NCI-H1092 treated with DMSO at 0.1 percent for 48 hours (cell line): ENCODE measurements at regions not wholly inside any gene's neighbourhood (a gene's known extent, or its start where the extent isn't known, plus 50 kb on each side); places are given as distances from the start of the nearest gene placed in this dataset.
A peak's percentile ranks its signal among the peaks of the same experiment; 100 is the strongest.
"Not testable (repeated sequence)": the region's sequence is repeated elsewhere in the genome, so short reads cannot be mapped to it uniquely, and the experiment has no call there.

ENCODE experiments used
- DNase-seq: peaks from one replicate; lab custom pipeline; 2025; lab: John Stamatoyannopoulos, UW

DNA sequence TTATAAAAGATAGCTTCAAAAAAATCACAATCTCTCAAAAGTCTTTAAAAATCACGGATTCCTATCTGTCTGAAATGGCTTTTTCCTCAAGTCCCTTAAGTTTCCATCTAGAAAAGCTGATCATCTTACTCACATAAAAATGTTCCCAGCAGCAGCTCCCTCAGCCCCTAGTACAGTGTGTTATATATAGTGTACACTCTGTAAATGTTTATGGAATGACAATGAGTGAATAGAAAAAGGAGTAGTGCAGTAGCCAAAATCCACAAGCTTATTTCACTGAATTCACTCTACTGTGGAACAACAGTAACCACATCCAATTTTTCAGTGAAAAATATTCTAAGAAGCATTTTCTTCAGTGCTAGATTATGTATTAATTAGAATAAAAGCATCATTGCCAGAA lies 609.4 kb downstream of the DTWD2 start:
- DNase-seq: no peak

DNA sequence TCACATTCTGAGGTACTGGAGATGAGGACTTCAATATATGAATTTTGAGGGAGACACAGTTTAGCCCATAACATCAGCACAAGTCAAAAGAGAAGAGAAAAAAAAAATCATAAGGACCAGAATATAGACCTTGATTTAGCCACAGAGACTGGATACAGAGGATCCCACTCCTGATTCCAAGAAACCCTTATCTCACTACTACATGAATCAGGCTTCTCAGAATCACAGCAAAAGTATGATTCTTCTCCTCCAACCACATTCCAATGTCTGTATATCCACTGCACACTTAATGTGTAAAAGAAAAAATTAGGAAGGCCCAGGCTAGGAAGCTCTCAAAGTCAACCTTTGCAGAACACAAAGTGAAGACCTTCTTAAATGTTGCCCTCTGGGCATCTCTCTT lies 610.9 kb downstream of the DTWD2 start:
- DNase-seq: no peak

DNA sequence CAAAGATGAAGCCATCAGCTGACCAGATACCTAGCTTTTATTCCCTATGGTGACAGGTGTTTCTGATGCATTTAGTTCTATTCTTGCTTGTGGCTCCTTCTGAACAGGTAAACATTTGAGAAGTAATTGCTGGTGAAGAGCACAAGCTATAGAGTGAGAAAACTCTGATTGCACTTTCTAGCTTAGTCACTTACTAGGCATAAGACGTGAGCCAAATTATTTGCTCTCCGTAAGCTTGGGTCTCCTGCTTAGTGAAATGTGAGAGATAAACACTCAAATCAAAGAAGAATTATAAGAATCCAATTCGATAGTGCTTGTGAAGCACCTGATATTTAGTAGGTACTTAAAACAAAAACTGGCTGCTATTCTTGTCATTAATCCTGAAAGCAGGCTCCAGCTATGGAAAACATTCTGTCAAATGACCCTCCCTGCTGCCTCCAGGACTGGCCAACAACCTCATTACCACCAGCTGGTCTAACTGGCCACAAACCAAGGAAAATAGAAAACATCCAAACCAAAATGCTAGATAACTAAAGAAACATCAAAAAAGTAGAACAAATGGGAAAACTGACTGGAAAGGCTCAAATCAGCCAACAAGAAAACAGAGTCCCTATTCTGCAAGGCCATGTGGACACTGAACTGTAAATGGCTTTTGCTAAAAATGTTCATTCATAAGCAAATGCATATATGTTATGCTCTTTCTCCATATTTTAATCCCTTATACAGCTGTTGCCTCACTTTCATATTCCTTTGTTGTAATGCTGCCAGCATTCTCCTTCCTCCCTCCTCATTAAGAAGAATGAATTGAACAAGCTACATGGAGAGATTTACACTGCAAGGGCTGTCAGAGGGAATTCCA lies 616.1 kb downstream of the DTWD2 start:
- DNase-seq: peak; percentile 17

DNA sequence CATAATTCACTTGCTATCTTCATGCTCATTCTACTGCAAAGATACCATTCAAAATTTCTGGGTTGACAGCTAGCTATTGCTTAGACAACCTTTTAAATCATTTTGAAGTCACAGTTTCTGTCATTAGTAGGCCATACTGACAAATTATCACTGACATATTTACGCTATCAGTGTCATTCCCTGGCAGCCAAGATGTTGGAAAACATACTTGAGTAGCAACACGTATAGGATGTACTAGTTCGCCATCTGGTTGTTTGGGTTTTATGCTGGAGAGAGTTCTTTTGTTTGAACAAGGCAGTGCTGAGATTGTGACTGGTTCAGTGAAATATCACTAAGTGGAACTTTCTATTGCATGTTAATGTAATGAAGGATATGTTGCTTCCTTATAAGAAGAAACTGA lies 621.9 kb downstream of the DTWD2 start:
- DNase-seq: no peak

DNA sequence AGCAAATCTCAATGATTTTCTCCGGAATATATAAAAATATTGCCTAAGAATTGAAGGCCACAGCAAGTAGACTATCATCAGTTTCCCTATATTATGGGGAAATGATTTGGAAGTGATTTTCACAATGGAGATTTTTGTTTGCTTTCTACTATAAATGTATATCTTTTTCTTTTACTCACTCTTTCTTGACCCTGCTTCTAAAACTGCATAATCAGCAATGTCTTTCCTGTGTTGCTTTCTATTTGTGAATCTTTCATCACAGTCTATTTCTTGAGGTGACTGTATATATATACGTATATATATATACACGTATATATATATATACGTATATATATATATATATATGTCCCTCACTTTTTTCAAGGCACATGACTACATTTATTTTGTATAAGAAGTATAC lies 622.6 kb downstream of the DTWD2 start:
- DNase-seq: no peak

DNA sequence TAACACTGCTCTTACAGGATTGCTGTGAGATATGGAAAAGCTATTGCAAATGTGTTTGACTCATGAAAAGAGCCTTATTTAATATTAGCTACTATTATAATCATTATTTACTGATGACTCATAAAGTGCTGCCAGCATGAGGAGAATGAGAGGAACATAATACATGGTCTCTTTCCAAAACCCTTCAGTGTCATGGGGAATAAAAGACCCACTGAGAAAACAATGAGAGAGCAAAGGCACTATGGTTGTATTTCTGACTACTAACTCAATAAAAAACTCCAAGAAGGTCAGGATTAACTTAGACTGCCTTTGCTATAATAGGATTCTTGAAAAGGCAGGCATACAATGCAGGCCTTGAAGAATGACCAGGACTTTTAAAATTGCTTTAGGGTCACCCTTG lies 633.5 kb downstream of the DTWD2 start:
- DNase-seq: no peak

DNA sequence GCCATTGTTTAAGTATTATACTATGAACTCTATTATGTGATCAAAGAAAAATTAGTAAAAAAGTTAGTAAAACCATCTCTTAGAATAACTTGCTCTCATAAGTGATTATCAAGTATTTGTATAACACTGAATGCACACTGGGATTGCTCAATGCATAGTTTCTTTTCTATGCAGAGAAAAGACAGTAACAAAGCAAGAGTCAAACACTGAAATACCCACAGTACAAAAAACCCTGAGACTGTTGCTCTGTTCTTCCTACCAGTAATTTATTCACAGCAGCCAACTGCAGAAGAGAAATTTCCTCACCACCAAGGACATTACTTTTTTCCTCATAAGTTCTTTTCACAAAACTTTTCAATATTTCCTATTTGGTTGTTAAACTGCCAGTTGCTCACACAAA lies 634.4 kb downstream of the DTWD2 start:
- DNase-seq: no peak

DNA sequence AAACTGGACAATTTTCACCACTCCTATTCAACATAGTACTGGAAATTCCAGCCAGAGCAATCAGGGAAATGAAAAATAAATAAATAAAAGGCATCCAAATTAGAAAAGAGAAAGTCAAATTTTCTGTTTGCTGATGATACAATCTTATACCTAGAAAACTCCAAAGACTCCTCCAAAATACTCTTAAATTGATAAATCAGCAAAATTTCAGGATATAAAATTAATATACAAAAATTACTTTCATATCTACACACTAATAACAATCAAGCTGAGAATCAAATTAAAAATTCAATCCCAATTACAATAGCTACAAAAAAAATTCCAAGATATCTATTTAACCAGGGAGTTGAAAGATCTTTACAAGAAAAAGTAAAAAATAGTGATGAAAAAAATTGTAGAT lies 651.9 kb downstream of the DTWD2 start:
- DNase-seq: no peak

DNA sequence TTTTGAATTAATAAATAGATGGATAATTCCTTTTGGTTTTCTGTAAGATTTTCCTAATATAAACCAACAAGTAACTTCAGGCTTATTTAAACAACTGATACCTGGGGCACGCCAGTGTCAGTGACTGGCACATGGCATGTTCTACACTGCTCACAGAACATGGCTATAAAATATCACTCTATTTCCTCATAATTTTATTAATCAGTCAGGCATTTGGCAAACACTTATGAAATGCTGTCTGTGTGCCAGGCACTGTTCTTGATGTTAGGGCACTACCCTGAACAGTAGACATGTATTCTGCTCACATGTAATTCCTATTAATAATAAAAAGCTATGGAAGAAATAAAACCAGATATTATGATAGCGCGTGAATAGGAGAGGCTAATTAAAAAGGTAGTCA lies 661.0 kb downstream of the DTWD2 start:
- no peak for DNase-seq

DNA sequence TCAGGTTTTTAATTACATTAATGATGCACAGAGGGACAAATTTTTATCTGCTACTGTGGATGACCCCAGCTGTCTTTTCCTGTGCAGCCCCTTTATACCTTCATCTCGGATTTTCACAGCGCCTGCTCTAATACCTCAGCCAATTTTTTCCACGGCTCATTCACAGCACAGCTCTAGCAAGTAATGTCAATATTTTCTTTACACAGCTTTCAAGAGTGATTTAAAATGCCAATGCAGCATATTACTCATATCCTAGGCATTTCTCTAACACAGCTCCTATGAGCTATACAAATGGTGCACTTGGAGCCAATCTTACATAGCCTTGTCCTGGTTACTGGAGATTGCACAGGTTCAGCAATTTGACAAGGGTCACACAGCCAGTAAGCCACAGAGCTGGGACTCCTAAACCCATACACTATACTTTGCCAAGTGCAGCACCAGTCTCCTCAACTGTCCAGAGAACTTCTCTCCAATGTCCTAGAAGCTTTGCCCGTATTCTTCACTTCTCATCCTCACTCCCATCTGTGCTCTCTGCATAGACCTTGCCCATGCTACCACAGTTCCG lies 661.8 kb downstream of the DTWD2 start:
- DNase-seq: no peak

DNA sequence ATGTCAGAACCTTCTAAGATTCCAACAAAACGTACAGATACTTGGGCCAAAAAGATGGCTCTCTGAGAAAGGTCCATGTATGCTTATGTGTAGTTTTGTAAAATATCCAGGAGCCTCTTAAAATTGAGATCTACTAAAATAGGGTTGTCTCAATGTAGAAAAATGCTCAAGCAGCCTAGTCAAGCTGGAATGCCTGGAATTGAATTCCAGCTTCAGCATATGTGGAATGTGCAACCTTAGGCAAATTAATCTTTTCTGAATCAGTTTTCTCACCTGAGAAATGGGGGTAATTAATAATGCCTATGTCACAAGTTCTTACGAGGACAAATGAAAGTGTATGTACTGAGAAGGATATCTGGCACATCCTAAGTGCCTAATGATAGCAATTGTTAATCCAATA lies 662.4 kb downstream of the DTWD2 start:
- DNase-seq: no peak

DNA sequence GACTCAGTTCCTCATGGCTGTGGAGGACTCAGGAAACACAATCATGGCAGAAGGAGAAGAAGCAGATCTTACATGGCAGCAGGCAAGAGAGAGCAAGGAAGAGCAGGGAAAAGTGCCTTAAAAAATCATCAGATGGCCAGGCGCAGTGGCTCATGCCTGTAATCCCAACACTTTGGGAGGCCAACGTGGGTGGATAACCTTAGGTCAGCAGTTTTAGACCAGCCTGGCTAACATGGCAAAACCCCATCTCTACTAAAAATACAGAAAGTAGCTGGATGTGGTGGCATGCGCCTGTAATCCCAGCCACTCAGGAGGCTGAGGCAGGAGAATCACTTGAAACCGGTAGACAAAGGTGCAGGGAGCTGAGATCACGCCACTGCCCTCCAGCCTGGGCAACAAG lies 664.6 kb downstream of the DTWD2 start:
- DNase-seq: not testable (repeated sequence)

DNA sequence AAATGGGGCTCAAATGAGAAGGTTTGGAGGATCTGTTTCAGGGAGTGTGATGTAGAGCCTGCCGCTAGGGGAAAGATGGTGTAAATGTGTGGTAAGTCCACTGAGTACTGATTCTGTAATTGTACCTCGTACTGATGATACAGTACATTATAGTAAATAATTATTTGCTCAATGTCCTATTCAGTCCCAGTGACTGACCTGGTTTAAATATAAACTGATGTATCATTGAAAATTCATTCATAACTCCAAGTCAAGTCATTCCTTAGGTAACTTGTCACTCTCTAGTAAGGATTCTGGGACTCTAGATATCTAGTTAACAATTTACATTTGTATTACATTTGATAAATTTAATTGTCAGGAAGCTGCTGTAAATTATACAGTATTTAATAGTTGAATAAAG lies 667.3 kb downstream of the DTWD2 start:
- DNase-seq: no peak

DNA sequence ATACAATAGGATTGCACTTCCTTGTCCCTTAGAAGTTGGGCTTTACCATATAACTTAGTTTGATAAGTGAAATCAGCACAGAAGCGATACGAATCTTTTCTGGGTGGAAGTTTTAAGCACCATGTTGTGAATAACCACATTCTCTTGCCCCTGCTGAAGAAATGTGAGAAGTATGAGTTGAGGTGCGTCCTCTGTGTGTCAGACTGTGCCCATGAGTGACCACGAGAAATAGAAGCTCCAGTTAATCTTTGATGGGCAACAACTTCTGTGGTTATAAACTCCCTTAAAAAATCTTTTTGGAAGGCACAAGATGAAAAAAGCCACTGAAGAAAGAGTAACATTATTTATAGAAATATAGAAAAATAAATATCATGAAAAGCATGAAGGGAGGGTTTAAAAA lies 668.2 kb downstream of the DTWD2 start:
- DNase-seq: no peak

DNA sequence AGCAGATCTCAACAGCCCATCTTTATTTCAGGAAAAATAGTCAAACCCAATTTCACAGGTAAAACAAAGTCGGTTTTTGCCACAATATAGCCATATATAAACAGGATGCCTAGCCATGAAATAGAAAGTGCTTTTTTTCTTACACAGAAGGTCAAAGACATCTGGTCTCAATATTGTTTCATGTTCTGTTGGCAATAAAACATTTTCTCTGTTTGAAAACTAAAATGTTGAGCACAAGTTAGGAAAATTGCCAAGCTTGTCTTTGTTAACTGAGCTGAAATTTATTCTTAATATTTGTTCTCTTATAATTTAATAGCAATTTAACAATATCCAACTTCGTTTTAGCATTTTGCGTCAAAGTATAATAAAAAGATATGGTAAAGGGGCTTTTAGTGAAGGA lies 673.4 kb downstream of the DTWD2 start:
- DNase-seq: no peak

DNA sequence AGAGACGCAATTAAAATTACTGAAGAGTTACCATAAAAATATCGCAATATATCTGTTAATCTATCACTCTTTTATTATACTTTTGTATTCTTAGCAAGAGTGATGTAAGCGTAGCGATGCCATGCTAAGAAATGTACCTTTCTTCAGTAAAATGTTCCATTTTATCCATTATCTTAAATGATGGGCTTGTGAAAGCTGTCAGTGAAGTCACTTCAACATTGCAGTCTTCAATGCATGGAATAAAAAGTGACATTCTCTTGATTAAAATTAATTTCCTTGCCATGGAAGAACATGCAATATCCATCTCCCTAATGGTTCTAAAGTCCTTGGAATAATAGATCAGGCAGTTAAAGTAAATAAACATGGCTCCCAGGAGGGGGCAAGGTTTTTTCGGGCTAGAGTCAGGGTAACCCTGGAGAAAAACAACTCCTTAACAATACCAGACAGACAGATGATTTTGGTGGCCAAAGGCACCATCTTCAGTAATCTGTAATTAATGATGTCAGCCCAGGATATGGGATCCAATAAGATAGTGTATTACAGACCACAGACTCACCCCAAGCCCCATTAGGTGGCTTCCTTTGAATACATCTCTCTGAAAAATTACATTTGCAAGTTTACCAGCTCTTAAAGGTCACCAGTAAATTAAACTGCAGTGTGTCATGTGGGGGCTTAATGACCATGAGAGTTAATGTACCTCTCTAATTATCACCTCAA lies 677.1 kb downstream of the DTWD2 start:
- DNase-seq: no peak

DNA sequence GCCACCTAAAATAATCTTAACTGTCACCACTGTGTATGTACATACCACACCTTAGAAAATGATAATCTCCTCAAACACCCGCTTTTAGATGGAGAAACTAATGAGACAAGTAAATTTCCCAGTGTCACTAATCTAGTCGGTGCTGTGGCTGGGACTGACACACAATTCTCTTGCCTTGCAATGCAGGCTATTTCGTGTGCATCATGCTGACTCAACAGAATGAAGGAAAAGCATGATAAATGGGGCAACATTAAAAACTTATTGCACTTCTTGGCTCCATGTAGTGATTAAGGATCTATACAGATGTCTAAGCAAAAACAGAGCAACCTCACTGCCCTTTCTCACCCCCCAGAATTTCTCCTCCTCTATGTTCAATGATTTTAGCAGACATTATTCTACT lies 677.9 kb downstream of the DTWD2 start:
- no peak for DNase-seq

DNA sequence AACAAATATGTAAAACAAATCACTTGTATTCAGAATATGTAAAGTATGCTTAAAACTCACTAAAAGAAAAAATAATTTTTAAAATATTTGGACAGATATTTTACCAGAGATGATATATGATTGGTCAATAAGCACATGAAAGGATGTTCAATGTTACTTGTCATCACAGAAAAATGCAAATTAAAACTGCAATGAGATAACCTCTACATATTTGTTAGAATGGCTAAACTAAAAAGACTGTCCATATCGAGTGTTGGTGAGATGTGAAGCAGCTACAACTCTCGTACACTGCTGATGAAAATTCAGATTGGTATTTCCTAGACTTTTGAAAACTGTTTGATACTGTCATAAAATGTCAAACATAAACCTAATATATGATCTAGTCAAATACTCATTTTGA lies 685.1 kb downstream of the DTWD2 start:
- DNase-seq: no peak

DNA sequence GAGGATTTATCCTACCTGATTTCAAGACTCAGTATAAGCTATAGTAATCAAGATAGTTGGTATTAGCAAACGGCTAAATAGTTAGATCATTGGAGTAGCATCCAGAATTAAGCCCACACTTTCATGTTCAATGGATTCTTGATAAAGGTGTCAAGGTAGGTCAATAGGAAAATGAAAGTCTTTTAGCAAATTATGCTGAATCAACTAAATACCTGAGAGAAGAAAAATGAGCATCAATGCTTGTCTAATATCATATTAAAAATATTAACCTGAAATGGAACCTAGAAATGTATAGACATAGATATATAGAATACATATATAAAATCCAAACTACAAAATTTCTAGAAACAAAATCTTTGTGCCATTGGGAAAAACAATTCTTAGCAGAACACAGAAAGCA lies 685.6 kb downstream of the DTWD2 start:
- DNase-seq: no peak

DNA sequence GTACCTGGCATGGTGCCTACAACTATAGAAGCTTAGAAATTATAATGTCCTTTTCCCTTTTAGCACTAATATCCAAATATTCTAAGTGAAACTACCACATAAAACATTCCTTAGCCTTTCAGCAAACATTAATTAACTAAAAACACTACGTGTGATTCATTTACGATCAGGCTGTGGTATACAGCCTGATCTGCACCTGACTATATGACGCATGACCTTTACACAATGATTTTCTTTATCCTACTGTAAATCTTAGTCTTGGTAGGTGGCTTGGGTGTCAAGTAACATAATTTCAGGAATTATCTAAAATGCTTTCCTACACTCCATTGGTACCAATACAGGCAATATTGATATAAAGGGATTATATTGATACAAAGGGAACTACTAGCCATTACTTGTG lies 686.7 kb downstream of the DTWD2 start:
- no peak for DNase-seq

DNA sequence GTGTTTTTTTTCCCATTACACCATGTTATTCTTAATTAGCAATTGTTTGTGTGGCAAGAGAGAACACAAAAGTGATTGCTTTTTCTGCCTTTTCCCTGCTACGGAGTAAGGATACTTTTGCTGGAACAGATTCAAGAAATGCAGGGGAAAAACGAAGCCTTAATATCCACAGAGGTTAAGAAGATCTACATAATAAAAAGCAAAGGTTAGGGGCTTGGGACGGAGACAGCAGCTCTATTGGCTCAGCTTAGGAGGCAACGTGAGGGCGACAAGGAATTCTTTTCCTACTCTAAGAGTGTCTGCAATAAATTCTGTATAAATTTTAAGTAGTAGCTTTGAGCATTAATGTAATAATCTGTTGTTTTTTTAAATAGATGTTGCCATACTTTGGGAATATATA lies 693.3 kb downstream of the DTWD2 start:
- no peak for DNase-seq

DNA sequence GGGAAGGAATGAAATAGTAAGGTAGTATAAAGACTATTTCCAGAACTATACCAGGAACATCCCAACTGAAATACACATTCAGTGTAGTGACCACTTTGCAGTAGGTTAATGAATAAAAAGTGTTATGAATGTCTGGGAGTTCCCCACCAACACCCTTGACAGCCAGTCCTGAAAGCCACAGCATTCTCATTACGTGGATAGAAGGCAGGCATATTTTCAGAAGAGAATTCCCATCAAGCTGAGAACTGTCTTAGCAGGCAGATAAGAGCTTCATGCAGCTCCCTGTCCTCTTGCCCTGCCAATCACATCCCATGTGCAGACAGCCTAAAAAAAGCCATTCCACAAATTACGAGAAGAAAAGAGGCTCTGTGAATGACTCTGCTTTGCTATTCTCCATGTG lies 695.0 kb downstream of the DTWD2 start:
- DNase-seq: no peak

DNA sequence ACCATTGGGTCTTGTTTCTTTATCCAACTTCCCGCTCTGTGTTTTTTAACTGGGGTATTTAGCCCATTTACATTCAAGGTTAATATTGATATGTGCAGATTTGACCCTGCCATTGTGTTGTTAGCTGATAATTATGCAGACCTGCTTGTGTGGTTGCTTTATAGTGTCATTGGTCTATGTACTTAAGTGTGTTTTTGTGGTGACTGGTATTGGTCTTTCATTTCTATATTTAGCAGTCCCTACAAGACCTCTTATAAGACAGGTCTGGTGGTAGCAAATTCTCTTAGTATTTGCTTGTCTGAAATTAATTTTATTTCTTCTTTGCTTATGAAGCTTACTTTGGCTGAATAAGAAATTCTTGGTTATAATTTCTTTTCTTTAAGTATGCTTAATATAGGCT lies 698.1 kb downstream of the DTWD2 start:
- no peak for DNase-seq
